NCI-H446 (cell line): ENCODE measurements at regions not wholly inside any gene's neighbourhood (a gene's known extent, or its start where the extent isn't known, plus 50 kb on each side); places are given as distances from the start of the nearest gene placed in this dataset.

Experiments
- DNase-seq, 2 experiments: peaks; one replicate each; lab custom pipeline; 2025; lab: John Stamatoyannopoulos, UW

- no peak for DNase-seq
These were observed 95.7 kb upstream of the ALDH1A3 start for GRCh38 chr15:100783760-100784492.

DNA sequence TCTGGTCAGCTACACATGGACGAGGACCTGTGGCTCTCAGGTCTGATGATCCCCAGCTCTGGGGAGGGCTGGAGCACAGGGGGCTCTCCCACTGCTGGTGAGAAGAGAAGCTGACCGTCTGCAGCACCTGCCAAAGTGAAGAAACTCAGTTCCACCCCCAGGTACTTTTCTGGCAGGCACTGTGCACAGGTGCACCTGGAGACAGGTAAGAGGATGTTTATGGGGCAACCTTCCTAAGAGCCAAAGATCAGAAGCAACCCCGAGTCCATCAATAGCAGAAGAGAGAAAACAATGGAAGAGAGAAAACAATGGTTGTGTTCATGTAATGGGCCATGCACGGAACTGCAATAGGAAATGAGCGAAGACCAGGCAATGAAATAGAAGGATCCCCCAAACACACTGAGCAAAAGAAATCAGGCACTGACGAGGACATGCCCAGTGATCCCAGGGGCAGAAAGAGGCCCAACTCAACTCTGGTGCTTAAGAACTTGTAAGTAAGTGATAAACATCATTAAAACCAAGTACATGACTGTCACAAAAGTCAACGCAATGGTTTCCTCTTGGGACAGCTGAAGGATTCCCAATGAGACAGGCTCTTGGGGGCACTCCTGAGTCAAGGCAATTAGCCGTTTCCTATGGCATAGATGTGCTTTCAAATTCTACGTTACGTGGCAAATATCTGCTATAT lies 95.0 kb upstream of the ALDH1A3 start:
- no peak for DNase-seq

- no peak for DNase-seq
These were observed 94.2 kb upstream of the ALDH1A3 start for GRCh38 chr15:100785181-100786138.

DNA sequence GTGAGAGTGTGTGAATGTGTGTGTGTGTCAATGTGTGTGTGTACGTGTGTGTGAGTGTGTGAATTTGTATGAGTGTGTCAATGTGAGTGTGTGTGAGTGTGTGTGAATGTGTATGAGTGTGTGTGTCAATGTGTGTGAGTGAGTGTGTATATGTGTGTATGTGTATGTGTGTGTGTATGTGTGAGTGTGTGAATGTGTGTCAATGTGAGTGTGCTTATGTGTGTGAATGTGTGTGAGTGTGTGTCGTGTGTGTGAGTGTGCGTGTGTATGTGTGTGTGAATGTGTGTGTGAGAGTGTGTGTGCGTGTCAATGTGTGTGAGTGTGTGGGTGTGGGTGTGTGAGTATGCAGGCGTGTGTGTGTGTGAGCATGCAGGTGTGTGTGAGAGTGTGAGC lies 93.5 kb upstream of the ALDH1A3 start:
- no peak for DNase-seq

- no peak for DNase-seq
These were observed 92.6 kb upstream of the ALDH1A3 start for GRCh38 chr15:100786901-100787566.

GRCh38 chr15:100787567-100788417 lies 91.8 kb upstream of the ALDH1A3 start:
- no peak for DNase-seq

DNA sequence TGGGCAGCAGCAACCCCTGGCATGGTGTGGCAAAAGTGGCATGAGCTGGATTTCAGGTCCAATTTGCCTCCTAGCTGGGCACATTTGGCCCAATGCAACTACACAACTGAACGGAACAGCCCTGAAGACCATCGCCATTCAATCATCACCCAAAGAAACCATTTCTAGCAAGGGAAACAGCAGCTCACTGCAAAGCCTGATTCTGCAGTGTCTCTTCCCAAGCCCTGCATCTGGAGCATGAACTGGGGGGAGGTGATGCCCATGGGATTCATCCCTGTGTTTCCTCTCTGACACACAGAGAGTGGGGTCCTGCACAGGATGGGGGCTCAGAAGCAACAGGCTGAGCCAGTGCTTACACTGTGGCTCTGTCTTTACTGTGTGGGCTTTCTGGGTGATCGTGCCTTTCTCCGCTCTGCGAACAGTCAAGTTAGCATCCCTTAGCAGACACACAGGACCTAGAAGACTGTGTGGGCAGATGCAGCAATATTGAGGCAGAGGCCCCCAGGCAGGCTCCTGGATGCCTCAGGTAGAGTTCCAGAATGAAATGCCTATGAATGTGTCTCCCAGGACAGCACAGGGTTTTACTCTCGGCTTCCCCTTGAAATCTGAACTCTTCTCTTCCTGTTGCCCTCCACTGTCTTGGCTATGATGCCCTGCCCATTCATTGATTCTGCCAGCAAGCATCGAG lies 91.1 kb upstream of the ALDH1A3 start:
- no peak for DNase-seq

DNA sequence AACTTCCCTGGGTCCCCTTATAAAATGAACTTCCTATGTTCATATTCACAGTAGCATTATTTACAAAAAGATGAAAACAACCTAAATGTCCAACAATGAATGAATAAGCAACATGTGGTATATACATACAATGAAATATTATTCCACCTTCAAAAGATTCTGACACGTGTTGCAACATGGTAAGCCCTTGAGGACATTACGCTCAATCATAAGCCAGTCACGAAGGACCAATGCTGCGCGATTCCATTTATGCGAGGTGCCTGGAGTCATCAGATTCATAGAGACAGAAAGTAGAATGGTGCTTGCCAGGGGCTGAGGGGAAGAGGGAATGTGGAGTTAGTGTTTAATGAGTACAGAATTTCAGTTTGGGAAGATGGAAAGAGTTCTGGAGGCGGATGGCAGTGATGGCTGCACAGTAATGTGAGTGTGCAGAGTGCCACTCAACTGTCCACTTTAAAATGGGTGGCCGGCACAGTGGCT lies 88.8 kb upstream of the ALDH1A3 start:
- DNase-seq: no peak

DNA sequence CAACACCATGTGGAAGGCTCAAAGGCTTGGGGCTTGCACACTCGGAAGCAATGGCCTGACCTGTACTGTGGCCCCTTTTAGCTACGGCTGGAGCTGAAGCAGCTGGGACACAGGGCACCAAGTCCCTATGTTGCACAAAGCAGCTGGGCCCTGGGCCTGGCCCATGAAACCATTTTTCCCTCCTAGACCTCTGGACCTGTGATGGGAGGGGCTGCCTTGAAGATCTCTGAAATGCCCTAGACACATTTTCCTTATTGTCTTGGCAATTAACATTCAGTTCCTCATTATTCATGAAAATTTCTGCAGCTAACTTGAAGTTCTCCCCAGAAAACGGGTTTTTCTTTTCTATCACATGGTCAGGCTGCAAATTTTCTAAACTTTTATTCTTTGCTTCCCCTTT lies 85.6 kb upstream of the ALDH1A3 start:
- no peak for DNase-seq

- no peak for DNase-seq
These were observed 78.3 kb upstream of the ALDH1A3 start for GRCh38 chr15:100801256-100801900.

GRCh38 chr15:100802421-100803170 lies 77.0 kb upstream of the ALDH1A3 start:
- no peak for DNase-seq

DNA sequence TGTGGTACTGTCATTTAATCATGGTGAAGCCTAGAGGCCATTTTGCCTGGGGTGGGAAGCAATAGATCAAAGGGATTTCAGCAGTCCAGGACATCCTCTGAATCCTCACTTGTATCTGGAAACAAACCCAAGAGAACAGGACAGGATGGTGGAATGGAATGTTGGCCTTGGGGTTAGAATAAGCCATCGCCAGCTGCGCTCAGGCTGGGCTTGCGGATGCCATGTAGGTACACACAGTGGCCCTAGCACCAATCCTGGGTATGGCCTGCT lies 76.5 kb upstream of the ALDH1A3 start:
- DNase-seq: no peak

- no peak for DNase-seq
These were observed 73.5 kb upstream of the ALDH1A3 start for GRCh38 chr15:100806157-100806556.

DNA sequence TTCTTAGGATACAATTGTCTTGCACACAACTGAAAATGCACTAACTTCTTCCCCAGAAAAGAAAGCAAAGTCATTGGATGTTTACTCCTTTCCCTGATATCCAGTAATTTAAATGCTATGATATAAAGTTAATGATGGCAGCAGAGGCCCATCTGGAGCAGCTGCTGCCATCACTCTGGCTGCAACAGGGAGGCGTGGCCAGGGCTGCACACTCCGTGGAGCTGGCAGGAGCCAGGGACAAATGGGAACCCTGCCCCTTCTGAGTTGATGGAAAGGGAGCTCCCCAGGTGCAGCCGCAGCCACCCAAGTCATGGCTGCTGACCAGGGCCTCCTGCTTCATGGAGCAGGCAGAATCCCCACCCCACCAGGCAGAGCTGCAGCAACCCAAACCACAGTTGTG lies 72.6 kb upstream of the ALDH1A3 start:
- DNase-seq: no peak

DNA sequence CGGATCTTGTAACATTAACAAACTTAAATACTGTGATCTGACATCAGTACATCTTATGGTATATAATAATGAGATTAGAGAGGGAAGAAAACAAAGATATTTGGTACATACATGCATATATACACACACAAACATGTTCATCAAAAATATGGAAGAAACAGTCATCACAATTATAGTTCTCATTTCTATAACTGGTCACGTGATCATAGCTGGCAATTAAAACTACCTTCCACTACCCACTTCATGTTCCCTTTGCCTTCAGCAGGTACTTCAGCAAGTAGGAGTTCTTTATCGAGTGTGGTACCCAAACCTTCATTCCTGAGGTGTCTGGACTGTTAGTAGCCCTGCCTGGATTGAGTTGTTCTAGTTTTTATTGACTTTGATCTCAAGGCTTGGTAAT lies 70.9 kb upstream of the ALDH1A3 start:
- no peak for DNase-seq

DNA sequence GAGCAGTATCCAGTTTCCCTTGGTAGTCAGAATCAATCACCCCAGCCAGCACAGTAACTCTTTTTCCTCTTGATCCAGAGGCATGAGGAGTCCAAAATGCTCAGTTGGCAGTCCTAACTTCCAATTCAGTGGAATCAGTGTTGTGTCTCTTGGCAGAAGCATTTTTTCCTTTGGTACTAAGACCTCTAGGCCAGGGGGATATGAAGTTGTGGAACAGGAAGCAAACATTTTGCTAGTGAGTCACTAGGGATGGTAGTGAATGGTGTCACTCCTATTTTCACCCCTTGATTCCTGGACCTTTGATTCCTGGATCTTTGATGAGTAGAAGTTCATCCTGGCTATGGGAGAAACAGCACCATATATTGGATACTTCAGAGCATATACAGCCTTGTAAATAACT lies 70.5 kb upstream of the ALDH1A3 start:
- no peak for DNase-seq

- DNase-seq: no peak
These were observed 70.0 kb upstream of the ALDH1A3 start for GRCh38 chr15:100809587-100809986.

- no peak for DNase-seq
These were observed 69.4 kb upstream of the ALDH1A3 start for GRCh38 chr15:100810229-100810628.

DNA sequence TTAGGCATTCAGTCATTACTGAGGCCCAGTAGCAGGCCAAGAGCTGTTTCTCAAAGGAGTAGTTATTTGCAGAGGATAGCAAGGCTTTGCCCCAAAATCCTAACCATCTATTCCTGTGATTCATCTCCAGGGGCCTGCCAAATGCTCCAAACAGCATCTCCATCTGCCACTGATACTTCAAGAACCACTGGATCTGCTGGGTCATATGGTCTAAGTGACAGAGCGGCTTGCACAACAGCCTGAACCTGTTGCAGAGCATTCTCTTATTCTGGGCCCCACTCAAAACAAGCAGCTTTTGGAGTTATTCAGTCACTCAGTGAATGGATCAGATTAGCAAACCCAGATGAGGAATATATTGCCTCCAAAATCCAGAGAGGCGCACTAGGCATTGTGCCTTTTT lies 68.8 kb upstream of the ALDH1A3 start:
- no peak for DNase-seq
